ENCODE measurements at regions not wholly inside any gene's neighbourhood (a gene's known extent, or its start where the extent isn't known, plus 50 kb on each side); places are given as distances from the start of the nearest gene placed in this dataset.

GRCh38 chr17:70297397-70297796, 128.1 kb downstream of the KCNJ2 start:
- TF ChIP-seq, protein P1, sequence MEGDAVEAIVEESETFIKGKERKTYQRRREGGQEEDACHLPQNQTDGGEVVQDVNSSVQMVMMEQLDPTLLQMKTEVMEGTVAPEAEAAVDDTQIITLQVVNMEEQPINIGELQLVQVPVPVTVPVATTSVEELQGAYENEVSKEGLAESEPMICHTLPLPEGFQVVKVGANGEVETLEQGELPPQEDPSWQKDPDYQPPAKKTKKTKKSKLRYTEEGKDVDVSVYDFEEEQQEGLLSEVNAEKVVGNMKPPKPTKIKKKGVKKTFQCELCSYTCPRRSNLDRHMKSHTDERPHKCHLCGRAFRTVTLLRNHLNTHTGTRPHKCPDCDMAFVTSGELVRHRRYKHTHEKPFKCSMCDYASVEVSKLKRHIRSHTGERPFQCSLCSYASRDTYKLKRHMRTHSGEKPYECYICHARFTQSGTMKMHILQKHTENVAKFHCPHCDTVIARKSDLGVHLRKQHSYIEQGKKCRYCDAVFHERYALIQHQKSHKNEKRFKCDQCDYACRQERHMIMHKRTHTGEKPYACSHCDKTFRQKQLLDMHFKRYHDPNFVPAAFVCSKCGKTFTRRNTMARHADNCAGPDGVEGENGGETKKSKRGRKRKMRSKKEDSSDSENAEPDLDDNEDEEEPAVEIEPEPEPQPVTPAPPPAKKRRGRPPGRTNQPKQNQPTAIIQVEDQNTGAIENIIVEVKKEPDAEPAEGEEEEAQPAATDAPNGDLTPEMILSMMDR (conservative IDR thresholded peaks at IDR 0.05; ENCODE audit: low read depth in 2 of 2) = no peak
- no peak for TF ChIP-seq CREB1 (CRISPR knock-in tag; IDR thresholded peaks at IDR 0.05; ENCODE audit: low read depth)
- no peak for TF ChIP-seq JUNB (IDR thresholded peaks at IDR 0.05; ENCODE audit: unreplicated experiment)
- TF ChIP-seq POLR2AphosphoS5 (IDR thresholded peaks at IDR 0.05; ENCODE audit: low read depth) = no peak
- TF ChIP-seq STAT1 (IDR thresholded peaks at IDR 0.05; ENCODE audit: unreplicated experiment) = no peak
- TF ChIP-seq EZH2 (IDR thresholded peaks at IDR 0.05; ENCODE audit: low read depth, unreplicated experiment) = no peak
- no peak for TF ChIP-seq EZH2phosphoT487 (IDR thresholded peaks at IDR 0.05; ENCODE audit: unreplicated experiment)

Measured in GM23338 (cell line).